B cell (primary cell): ENCODE measurements at regions not wholly inside any gene's neighbourhood (a gene's known extent, or its start where the extent isn't known, plus 50 kb on each side); places are given as distances from the start of the nearest gene placed in this dataset.

Experiments used
- ATAC-seq: fragments of 200-7000 bp; cut with Tn5 transposase; one replicate; pipeline ENCODE4 v1.10.0; 2021; ENCODE audit warnings: low read depth, mild to moderate bottlenecking, moderate number of reproducible peaks, moderate library complexity
- CTCF ChIA-PET: fragments of 350-600 bp; sonication (Branson Sonifier 250); formaldehyde crosslinking; loops from one replicate; lab custom pipeline; 2021; ENCODE audit warnings: antibody characterized with exemption, inconsistent platforms; lab: Charles Lee
- POLR2A ChIA-PET: fragments of 350-600 bp; sonication (Branson Sonifier 250); formaldehyde crosslinking; loops from one replicate; lab custom pipeline; 2021; ENCODE audit warnings: antibody characterized with exemption; lab: Charles Lee
- DNase-seq: peaks from one replicate; pipeline ENCODE4 v3.0.0; 2013
- H2AFZ ChIP-seq: 2 replicates; pipeline ENCODE4 v1.6.1; 2012; ENCODE audit warnings: mild to moderate bottlenecking, low read depth, low read length; ENCODE audit not compliant: insufficient read depth, poor library complexity, severe bottlenecking
- H3K27ac ChIP-seq, 2 donors: 1 replicate in 1 of 2; 2 replicates in 1 of 2; pipeline ENCODE4 v1.5.1; 2012 to 2013; ENCODE audit warnings: low read length in 2 of 2, mild to moderate bottlenecking in 2 of 2, moderate library complexity in 1 of 2
- H3K27me3 ChIP-seq, 4 experiments: fragments of 200-600 bp in 1 of 4; sonication (generic) in 1 of 4; replicated peaks in 1 of 4; 1 replicate in 2 of 4; 2 replicates in 2 of 4; pipeline versions ENCODE4 v1.6.1 to v1.7.0; 2013 to 2016; ENCODE audit warnings: low read length in 3 of 4, mild to moderate bottlenecking in 2 of 4, mixed read lengths in 1 of 4, moderate library complexity in 1 of 4; ENCODE audit not compliant: insufficient read depth in 4 of 4, control insufficient read depth in 3 of 4; ENCODE audit errors: control extremely low read depth in 1 of 4
- H3K36me3 ChIP-seq, 2 experiments: replicated peaks in 1 of 2; 1 replicate in 1 of 2; 2 replicates in 1 of 2; pipeline versions ENCODE4 v1.6.1 to v1.7.1; 2013; ENCODE audit warnings: low read length in 1 of 2; ENCODE audit not compliant: insufficient read depth in 2 of 2, control insufficient read depth in 1 of 2; ENCODE audit errors: control extremely low read depth in 1 of 2, extremely low read depth in 1 of 2
- H3K4me1 ChIP-seq, 2 donors: fragments of 200-600 bp in 1 of 2; sonication (generic) in 1 of 2; 1 replicate in 1 of 2; 2 replicates in 1 of 2; pipeline versions ENCODE4 v1.5.1 to v1.6.1; 2013 to 2017; ENCODE audit warnings: low read length in 2 of 2; ENCODE audit not compliant: control insufficient read depth in 2 of 2, insufficient read depth in 2 of 2
- H3K4me2 ChIP-seq: replicated peaks from 2 replicates; pipeline ENCODE3; 2012; ENCODE audit warnings: mild to moderate bottlenecking, low read depth, low read length; ENCODE audit not compliant: poor library complexity, severe bottlenecking
- H3K4me3 ChIP-seq, 5 experiments: fragments of 200-600 bp in 1 of 5; sonication (generic) in 1 of 5; 1 replicate in 3 of 5; 2 replicates in 2 of 5; pipeline versions ENCODE4 v1.5.1 to v1.7.0; 2011 to 2016; ENCODE audit warnings: low read length in 4 of 5, mild to moderate bottlenecking in 4 of 5, low read depth in 2 of 5, control low read depth in 1 of 5, moderate library complexity in 1 of 5; ENCODE audit not compliant: insufficient read depth in 1 of 5; ENCODE audit errors: control extremely low read depth in 1 of 5, extremely low read depth in 1 of 5
- H3K79me2 ChIP-seq: fragments of 200-600 bp; sonication (generic); one replicate; pipeline ENCODE4 v1.6.0; 2016; ENCODE audit warnings: low read length; ENCODE audit not compliant: control insufficient read depth, insufficient read depth
- H3K9ac ChIP-seq: fragments of 200-600 bp; sonication (generic); 2 replicates; pipeline ENCODE4 v1.6.1; 2017; ENCODE audit warnings: mild to moderate bottlenecking, low read length, moderate library complexity
- H3K9me3 ChIP-seq, 3 donors: one replicate each; pipeline versions ENCODE4 v1.6.1 to v1.7.1; 2013; ENCODE audit warnings: low read length in 2 of 3; ENCODE audit not compliant: control insufficient read depth in 2 of 3, insufficient read depth in 1 of 3; ENCODE audit errors: control extremely low read depth in 1 of 3
- H4K20me1 ChIP-seq: 2 replicates; pipeline ENCODE4 v1.6.0; 2012; ENCODE audit warnings: mild to moderate bottlenecking, low read length; ENCODE audit not compliant: insufficient read depth, control insufficient read depth, poor library complexity, severe bottlenecking
- H3K27ac Mint-ChIP-seq: one replicate; pipeline ENCODE4 v1.8.0; 2021; ENCODE audit warnings: mixed read lengths
- H3K27me3 Mint-ChIP-seq: one replicate; pipeline ENCODE4 v1.8.0; 2021; ENCODE audit warnings: mixed read lengths
- H3K4me1 Mint-ChIP-seq: one replicate; pipeline ENCODE4 v1.8.0; 2021; ENCODE audit warnings: mixed read lengths
- H3K4me3 Mint-ChIP-seq: one replicate; pipeline ENCODE4 v1.8.0; 2021; ENCODE audit warnings: mixed read lengths
- H3K9me3 Mint-ChIP-seq: one replicate; pipeline ENCODE4 v1.8.0; 2022; ENCODE audit warnings: mixed read lengths; ENCODE audit not compliant: insufficient read depth
- CTCF ChIP-seq: fragments of 200-600 bp; IDR thresholded peaks from one replicate; pipeline ENCODE4 v1.8.0; 2022; ENCODE audit warnings: antibody characterized with exemption, mild to moderate bottlenecking
- EZH2 ChIP-seq: IDR thresholded peaks from 2 replicates; pipeline ENCODE4 v1.6.1; 2012; ENCODE audit warnings: borderline replicate concordance, low read depth, mild to moderate bottlenecking, moderate library complexity, low read length; ENCODE audit not compliant: insufficient read depth, poor library complexity, severe bottlenecking
- WGBS: methylation state at CpG from one replicate; pipeline ENCODE4 v1.1.5; 2013; ENCODE audit warnings: missing lambda C conversion rate; ENCODE audit not compliant: insufficient coverage; 5-methylcytosine and 5-hydroxymethylcytosine counted together
- intact Hi-C: fragments of 100-400 bp; cut with micrococcal nuclease; formaldehyde crosslinking; loops from one replicate; pipeline ENCODE4 v1.10.0; 2022

GRCh38 chr3:137568880-137569279, 195.2 kb upstream of the SOX14 start:
- H3K79me2 ChIP-seq = no peaks in the 10 kb centered on the region
- no peaks in the 10 kb centered on the region for H3K27me3 Mint-ChIP-seq
- H3K4me3 Mint-ChIP-seq = no peak overlapping the region
- no peaks in the 10 kb centered on the region for H3K27me3 ChIP-seq
- ChIA-PET POLR2A (no interaction called here), CTCF (no interaction called here)
- ATAC-seq (no peak), DNase-seq (no peak)
- H4K20me1 ChIP-seq = no peaks in the 10 kb centered on the region
- peaks cover 0 to 1% (median 0%) of the 10 kb centered on the region in 3 donors for H3K9me3 ChIP-seq
- intact Hi-C loops = no loop called here
- no peaks in the 10 kb centered on the region for H3K36me3 ChIP-seq
- H3K4me1 ChIP-seq = no peaks in the 10 kb centered on the region
- no peak for TF ChIP-seq EZH2
- TF ChIP-seq CTCF = no peak
- no peak overlapping the region for H3K27ac Mint-ChIP-seq
- no peak overlapping the region for H3K4me3 ChIP-seq
- H3K4me2 ChIP-seq = no peak overlapping the region
- no peak overlapping the region for H3K27ac ChIP-seq
- no peaks in the 10 kb centered on the region for H3K4me1 Mint-ChIP-seq
- no peak overlapping the region for H2AFZ ChIP-seq
- H3K9me3 Mint-ChIP-seq = no peaks in the 10 kb centered on the region
- H3K9ac ChIP-seq = no peak overlapping the region

GRCh38 chr3:137572931-137573330, 191.2 kb upstream of the SOX14 start:
- no peaks in the 10 kb centered on the region for H3K4me1 Mint-ChIP-seq
- no peak overlapping the region for H3K4me3 Mint-ChIP-seq
- ATAC-seq (no peak), DNase-seq (no peak)
- no peaks in the 10 kb centered on the region for H3K36me3 ChIP-seq
- WGBS = 80% methylated on average over 2 of the region's 3 CpGs
- no peaks in the 10 kb centered on the region for H4K20me1 ChIP-seq
- H3K9me3 Mint-ChIP-seq = no peaks in the 10 kb centered on the region
- H3K27me3 ChIP-seq = no peaks in the 10 kb centered on the region
- H3K4me3 ChIP-seq = no peak overlapping the region
- H3K27ac ChIP-seq = no peak overlapping the region
- H3K27ac Mint-ChIP-seq = no peak overlapping the region
- no peaks in the 10 kb centered on the region for H3K4me1 ChIP-seq
- CTCF ChIA-PET = no interaction called here
- intact Hi-C loops = no loop called here
- no peaks in the 10 kb centered on the region for H3K79me2 ChIP-seq
- H3K27me3 Mint-ChIP-seq = no peaks in the 10 kb centered on the region
- H2AFZ ChIP-seq = no peak overlapping the region
- no peak overlapping the region for H3K4me2 ChIP-seq
- TF ChIP-seq EZH2 (no peak), CTCF (no peak)
- POLR2A ChIA-PET = no interaction called here
- H3K9ac ChIP-seq = no peak overlapping the region
- no peaks in the 10 kb centered on the region for H3K9me3 ChIP-seq
